ENCODE measurements at regions not wholly inside any gene's neighbourhood (a gene's known extent, or its start where the extent isn't known, plus 50 kb on each side); places are given as distances from the start of the nearest gene placed in this dataset.
"Not testable (repeated sequence)": the region's sequence is repeated elsewhere in the genome, so short reads cannot be mapped to it uniquely, and the experiment has no call there.

DNA sequence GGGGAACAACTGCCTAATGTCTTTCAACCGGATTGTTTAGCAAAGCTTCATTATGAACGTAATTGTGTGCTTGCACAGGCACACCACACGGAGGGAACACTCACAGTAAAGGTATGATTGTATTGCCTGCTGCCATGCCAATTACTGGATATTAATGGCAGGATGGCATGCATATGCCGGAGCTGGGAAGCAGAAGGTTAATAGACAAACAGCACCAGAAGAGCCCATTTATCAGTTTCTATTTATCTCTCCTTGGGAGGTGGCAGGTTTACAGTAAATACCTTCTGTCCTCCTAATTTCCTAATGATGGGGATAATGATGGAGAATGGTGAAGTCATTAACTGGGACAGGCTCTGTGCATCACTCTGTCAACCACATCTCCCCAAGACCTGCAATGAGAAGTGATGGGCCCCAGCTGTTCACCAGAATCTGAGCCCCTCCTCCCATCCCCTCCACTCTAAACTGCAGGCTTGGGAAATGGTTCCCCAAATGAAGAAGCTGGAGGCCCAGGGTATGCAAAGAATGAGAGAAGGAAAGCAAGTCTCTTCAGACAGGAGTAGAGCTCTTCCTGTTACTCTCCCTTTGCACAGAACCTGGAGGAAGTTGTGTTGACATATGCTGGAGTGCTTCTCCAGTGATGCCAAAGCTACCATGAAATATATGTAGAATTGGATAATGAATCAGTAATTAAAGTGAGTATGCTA is 160.8 kb downstream of the NAA11 start:
- H3K4me2 ChIP-seq (ENCODE audit: low read depth, low read length, poor library complexity, severe bottlenecking), result no peak overlapping the region
- H3K27ac ChIP-seq (ENCODE audit: low read length), result no peak overlapping the region
- DNase-seq, result no peak
- no peaks in the 10 kb centered on the region for H3K27me3 ChIP-seq (ENCODE audit: low read length)
- H3K9ac ChIP-seq (ENCODE audit: low read length), result no peak overlapping the region
- H3K9me2 ChIP-seq (replicated peaks; ENCODE audit: insufficient read depth, low read length), result no peaks in the 10 kb centered on the region
- no peaks in the 10 kb centered on the region for H3K9me3 ChIP-seq (ENCODE audit: low read length)
- no peaks in the 10 kb centered on the region for H3K36me3 ChIP-seq (ENCODE audit: insufficient read depth, low read length)
- H2AFZ ChIP-seq (ENCODE audit: low read length), result no peak overlapping the region
- no peaks in the 10 kb centered on the region for H3K79me2 ChIP-seq (ENCODE audit: low read length)
- no peaks in the 10 kb centered on the region for H3K4me1 ChIP-seq (ENCODE audit: low read length)
- no peak overlapping the region for H3K4me3 ChIP-seq (ENCODE audit: low read length)
- H4K20me1 ChIP-seq (ENCODE audit: insufficient read depth, low read depth, low read length), result no peaks in the 10 kb centered on the region

DNA sequence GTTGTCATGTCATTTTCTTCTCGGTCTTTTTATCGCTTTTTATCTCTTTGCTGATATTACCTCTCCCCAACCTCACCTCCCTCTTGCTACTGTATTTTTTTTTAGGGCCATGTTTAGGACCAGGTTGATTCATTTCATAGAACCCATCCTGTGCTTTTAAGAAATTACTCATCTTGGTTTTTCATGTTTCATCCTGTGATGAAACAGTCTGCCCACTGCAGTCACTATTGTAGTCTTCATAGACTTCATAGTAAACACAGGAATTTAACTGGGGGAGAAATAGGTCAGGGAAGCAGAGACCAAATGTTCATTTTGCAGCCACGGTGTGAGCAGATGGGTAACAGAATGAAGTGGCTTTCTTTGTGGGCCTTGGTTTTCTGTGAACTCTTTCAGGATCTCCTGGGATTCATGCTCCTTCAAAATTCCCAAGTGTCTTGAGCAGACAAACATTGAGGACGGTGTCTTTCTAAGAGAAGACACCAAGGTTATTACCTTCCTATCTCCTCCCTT is 161.8 kb downstream of the NAA11 start:
- no peaks in the 10 kb centered on the region for H3K4me1 ChIP-seq (ENCODE audit: low read length)
- H3K27ac ChIP-seq (ENCODE audit: low read length), result no peak overlapping the region
- H3K4me3 ChIP-seq (ENCODE audit: low read length), result no peak overlapping the region
- no peak overlapping the region for H3K4me2 ChIP-seq (ENCODE audit: low read depth, low read length, poor library complexity, severe bottlenecking)
- no peaks in the 10 kb centered on the region for H3K9me2 ChIP-seq (replicated peaks; ENCODE audit: insufficient read depth, low read length)
- H3K79me2 ChIP-seq (ENCODE audit: low read length), result no peaks in the 10 kb centered on the region
- no peaks in the 10 kb centered on the region for H3K27me3 ChIP-seq (ENCODE audit: low read length)
- no peaks in the 10 kb centered on the region for H4K20me1 ChIP-seq (ENCODE audit: insufficient read depth, low read depth, low read length)
- no peaks in the 10 kb centered on the region for H3K9me3 ChIP-seq (ENCODE audit: low read length)
- no peak for DNase-seq
- H3K36me3 ChIP-seq (ENCODE audit: insufficient read depth, low read length), result no peaks in the 10 kb centered on the region
- H2AFZ ChIP-seq (ENCODE audit: low read length), result no peak overlapping the region
- H3K9ac ChIP-seq (ENCODE audit: low read length), result no peak overlapping the region

DNA sequence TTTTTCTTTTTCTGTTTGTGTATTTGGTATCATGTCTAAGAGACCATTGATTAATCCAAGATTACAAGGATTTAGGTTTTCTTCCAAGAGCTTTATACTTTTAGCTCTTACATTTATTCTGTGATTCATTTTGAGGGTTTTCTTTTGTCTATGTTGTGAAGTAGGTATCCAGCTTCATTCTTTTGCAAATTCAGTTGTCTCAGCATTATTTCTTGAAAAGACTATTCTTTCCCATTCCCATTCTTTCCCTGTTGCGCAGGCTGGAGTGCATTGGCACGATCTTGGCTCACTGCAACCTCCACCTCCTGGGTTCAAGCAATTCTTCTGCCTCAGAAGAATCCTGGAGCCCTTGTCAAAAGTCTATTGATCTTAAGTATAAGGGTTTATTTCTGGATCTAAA is 164.9 kb downstream of the NAA11 start:
- DNase-seq, result no peak
- H3K4me2 ChIP-seq (ENCODE audit: low read depth, low read length, poor library complexity, severe bottlenecking), result no peak overlapping the region

DNA sequence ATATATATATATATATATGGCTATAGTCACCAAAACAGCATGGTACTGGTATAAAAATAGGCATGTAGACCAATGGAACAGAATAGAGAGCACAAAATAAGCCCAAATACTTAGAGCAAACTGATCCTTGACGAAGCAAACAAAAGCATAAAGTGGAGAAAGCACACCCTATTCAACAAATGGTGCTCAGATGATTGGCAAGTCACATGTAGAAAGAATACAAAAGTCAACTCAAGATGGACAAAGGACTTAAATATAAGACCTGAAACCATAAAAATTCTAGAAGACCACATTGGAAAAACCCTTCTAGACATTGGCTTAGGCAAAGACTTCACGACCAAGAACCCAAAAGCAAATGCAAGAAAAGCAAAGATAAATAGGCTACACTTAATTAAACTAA is 167.2 kb downstream of the NAA11 start:
- not testable (repeated sequence) for H3K36me3 ChIP-seq (ENCODE audit: insufficient read depth, low read length); H2AFZ ChIP-seq (ENCODE audit: low read length); H3K27me3 ChIP-seq (ENCODE audit: low read length); H3K79me2 ChIP-seq (ENCODE audit: low read length); DNase-seq; H4K20me1 ChIP-seq (ENCODE audit: insufficient read depth, low read depth, low read length); H3K4me2 ChIP-seq (ENCODE audit: low read depth, low read length, poor library complexity, severe bottlenecking); H3K4me1 ChIP-seq (ENCODE audit: low read length); H3K9ac ChIP-seq (ENCODE audit: low read length); H3K9me3 ChIP-seq (ENCODE audit: low read length); H3K27ac ChIP-seq (ENCODE audit: low read length); H3K9me2 ChIP-seq (replicated peaks; ENCODE audit: insufficient read depth, low read length); H3K4me3 ChIP-seq (ENCODE audit: low read length)

More for the DNA sequence above, 164.9 kb downstream of the NAA11 start:
- no peak overlapping the region for H3K9ac ChIP-seq (ENCODE audit: low read length)
- no peaks in the 10 kb centered on the region for H3K4me1 ChIP-seq (ENCODE audit: low read length)
- H3K36me3 ChIP-seq (ENCODE audit: insufficient read depth, low read length), result no peaks in the 10 kb centered on the region
- H3K4me3 ChIP-seq (ENCODE audit: low read length), result no peak overlapping the region
- no peaks in the 10 kb centered on the region for H4K20me1 ChIP-seq (ENCODE audit: insufficient read depth, low read depth, low read length)
- no peak overlapping the region for H2AFZ ChIP-seq (ENCODE audit: low read length)
- no peaks in the 10 kb centered on the region for H3K27me3 ChIP-seq (ENCODE audit: low read length)
- H3K27ac ChIP-seq (ENCODE audit: low read length), result no peak overlapping the region
- H3K9me3 ChIP-seq (ENCODE audit: low read length), result no peaks in the 10 kb centered on the region
- H3K79me2 ChIP-seq (ENCODE audit: low read length), result no peaks in the 10 kb centered on the region
- H3K9me2 ChIP-seq (replicated peaks; ENCODE audit: insufficient read depth, low read length), result no peaks in the 10 kb centered on the region

DNA sequence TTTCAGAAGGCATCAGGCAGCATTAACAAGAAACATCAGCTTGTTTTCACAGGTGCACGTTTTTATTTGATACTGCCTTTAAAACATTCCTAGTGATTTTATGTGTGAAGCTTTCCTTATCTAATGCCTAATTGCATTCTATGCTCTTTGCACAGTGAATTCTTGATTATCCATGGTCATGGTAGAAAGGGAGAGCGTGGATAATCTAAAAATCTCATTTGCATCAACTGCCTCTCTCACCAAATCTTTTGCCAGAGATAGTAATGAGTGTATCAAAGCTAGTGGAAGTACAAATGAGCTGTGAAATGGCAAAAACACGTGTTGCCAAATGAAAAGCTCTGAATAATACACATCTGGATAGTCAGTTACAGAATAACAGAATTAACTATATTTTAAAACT is 170.5 kb downstream of the NAA11 start:
- H3K4me2 ChIP-seq (ENCODE audit: low read depth, low read length, poor library complexity, severe bottlenecking), result no peak overlapping the region
- H3K36me3 ChIP-seq (ENCODE audit: insufficient read depth, low read length), result no peaks in the 10 kb centered on the region
- H4K20me1 ChIP-seq (ENCODE audit: insufficient read depth, low read depth, low read length), result no peaks in the 10 kb centered on the region
- no peaks in the 10 kb centered on the region for H3K79me2 ChIP-seq (ENCODE audit: low read length)
- DNase-seq, result no peak
- H2AFZ ChIP-seq (ENCODE audit: low read length), result no peak overlapping the region
- no peak overlapping the region for H3K9ac ChIP-seq (ENCODE audit: low read length)
- no peaks in the 10 kb centered on the region for H3K9me3 ChIP-seq (ENCODE audit: low read length)
- H3K27ac ChIP-seq (ENCODE audit: low read length), result no peak overlapping the region
- H3K27me3 ChIP-seq (ENCODE audit: low read length), result no peaks in the 10 kb centered on the region
- H3K4me3 ChIP-seq (ENCODE audit: low read length), result no peak overlapping the region
- H3K9me2 ChIP-seq (replicated peaks; ENCODE audit: insufficient read depth, low read length), result no peaks in the 10 kb centered on the region
- H3K4me1 ChIP-seq (ENCODE audit: low read length), result no peaks in the 10 kb centered on the region

DNA sequence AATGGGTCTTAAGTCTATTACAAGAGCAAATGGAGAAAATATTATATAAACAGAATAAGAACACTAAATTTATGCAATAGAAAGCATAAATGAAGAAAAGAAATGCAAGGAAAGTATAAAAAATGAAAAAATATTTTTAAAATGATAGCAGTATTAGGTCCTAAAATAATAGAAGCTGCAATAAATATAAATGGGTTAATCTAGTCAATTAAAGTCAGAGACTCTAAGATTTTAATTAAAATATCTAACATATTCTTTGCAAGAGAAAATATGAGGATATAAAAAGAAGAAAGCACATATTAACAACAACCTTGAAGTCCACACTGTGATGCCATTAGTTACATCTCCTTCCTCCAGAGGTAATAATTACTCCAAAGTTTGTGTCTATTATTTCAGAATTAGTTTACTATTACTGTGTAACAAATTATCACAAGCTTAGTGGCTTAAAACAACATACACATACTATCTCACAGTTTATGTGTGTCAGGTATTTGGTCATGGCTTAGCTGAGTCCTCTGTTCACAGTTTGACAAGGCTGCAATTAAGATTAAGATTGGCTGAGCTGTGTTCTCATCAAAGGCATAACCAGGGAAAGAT is 174.9 kb downstream of the NAA11 start:
- no peak overlapping the region for H2AFZ ChIP-seq (ENCODE audit: low read length)
- no peak overlapping the region for H3K4me3 ChIP-seq (ENCODE audit: low read length)
- H3K27me3 ChIP-seq (ENCODE audit: low read length), result no peaks in the 10 kb centered on the region
- no peaks in the 10 kb centered on the region for H3K9me3 ChIP-seq (ENCODE audit: low read length)
- H3K4me1 ChIP-seq (ENCODE audit: low read length), result no peaks in the 10 kb centered on the region
- H3K79me2 ChIP-seq (ENCODE audit: low read length), result no peaks in the 10 kb centered on the region
- no peaks in the 10 kb centered on the region for H4K20me1 ChIP-seq (ENCODE audit: insufficient read depth, low read depth, low read length)
- no peak overlapping the region for H3K4me2 ChIP-seq (ENCODE audit: low read depth, low read length, poor library complexity, severe bottlenecking)
- H3K9ac ChIP-seq (ENCODE audit: low read length), result no peak overlapping the region
- no peak for DNase-seq
- no peak overlapping the region for H3K27ac ChIP-seq (ENCODE audit: low read length)
- H3K36me3 ChIP-seq (ENCODE audit: insufficient read depth, low read length), result no peaks in the 10 kb centered on the region
- H3K9me2 ChIP-seq (replicated peaks; ENCODE audit: insufficient read depth, low read length), result no peaks in the 10 kb centered on the region

DNA sequence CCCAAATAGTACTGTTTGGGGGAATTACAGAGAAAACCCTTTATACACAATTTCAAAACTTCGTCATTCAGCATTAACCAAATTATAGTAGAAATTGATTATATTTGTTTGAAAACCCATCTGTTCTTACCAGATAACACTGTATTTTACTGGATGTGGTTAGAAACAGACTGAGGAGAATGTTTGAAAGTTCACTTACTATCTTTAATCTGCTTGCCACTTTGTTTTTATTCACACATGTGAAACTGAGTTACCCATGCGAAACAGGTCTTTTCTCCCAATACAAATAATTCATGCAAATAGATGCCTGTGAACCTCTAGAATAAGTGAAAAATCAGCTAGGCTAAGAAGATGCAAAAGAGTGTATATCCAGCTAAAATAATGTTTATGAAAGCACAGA is 177.5 kb downstream of the NAA11 start:
- no peak overlapping the region for H3K9ac ChIP-seq (ENCODE audit: low read length)
- no peaks in the 10 kb centered on the region for H3K27me3 ChIP-seq (ENCODE audit: low read length)
- no peaks in the 10 kb centered on the region for H3K9me3 ChIP-seq (ENCODE audit: low read length)
- no peaks in the 10 kb centered on the region for H3K9me2 ChIP-seq (replicated peaks; ENCODE audit: insufficient read depth, low read length)
- no peak overlapping the region for H2AFZ ChIP-seq (ENCODE audit: low read length)
- no peaks in the 10 kb centered on the region for H4K20me1 ChIP-seq (ENCODE audit: insufficient read depth, low read depth, low read length)
- no peaks in the 10 kb centered on the region for H3K36me3 ChIP-seq (ENCODE audit: insufficient read depth, low read length)
- no peak overlapping the region for H3K27ac ChIP-seq (ENCODE audit: low read length)
- no peaks in the 10 kb centered on the region for H3K79me2 ChIP-seq (ENCODE audit: low read length)
- no peak overlapping the region for H3K4me2 ChIP-seq (ENCODE audit: low read depth, low read length, poor library complexity, severe bottlenecking)
- no peak for DNase-seq
- no peaks in the 10 kb centered on the region for H3K4me1 ChIP-seq (ENCODE audit: low read length)
- no peak overlapping the region for H3K4me3 ChIP-seq (ENCODE audit: low read length)

DNA sequence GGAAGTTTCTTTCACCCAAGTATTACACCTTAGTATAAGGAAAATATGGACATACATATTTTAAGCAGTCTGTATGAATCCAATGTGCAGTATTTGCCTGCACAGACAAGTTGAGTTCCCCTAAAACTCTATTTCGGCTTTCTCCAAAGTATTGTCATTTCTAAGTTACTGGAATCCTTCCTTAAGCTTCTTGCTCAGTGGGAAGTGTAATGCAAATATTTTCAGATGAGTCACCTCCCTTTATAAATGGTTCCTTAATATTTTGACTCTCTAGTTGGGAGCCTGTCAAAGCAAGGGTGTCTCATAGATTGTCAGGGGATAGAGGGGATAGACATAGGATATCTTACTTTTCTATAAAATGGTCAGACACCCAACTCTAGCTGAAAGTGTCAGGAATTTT is 178.6 kb downstream of the NAA11 start:
- Histone ChIP-seq H3K4me3 (ENCODE audit: low read length) (no peak overlapping the region), H3K27me3 (ENCODE audit: low read length) (no peaks in the 10 kb centered on the region)

More for the DNA sequence above, 178.6 kb downstream of the NAA11 start:
- no peaks in the 10 kb centered on the region for H3K79me2 ChIP-seq (ENCODE audit: low read length)
- no peaks in the 10 kb centered on the region for H4K20me1 ChIP-seq (ENCODE audit: insufficient read depth, low read depth, low read length)
- H3K4me1 ChIP-seq (ENCODE audit: low read length), result no peaks in the 10 kb centered on the region
- H3K4me2 ChIP-seq (ENCODE audit: low read depth, low read length, poor library complexity, severe bottlenecking), result no peak overlapping the region
- no peak overlapping the region for H3K9ac ChIP-seq (ENCODE audit: low read length)
- DNase-seq, result no peak
- H3K9me3 ChIP-seq (ENCODE audit: low read length), result no peaks in the 10 kb centered on the region
- H3K9me2 ChIP-seq (replicated peaks; ENCODE audit: insufficient read depth, low read length), result no peaks in the 10 kb centered on the region
- H2AFZ ChIP-seq (ENCODE audit: low read length), result no peak overlapping the region
- H3K36me3 ChIP-seq (ENCODE audit: insufficient read depth, low read length), result no peaks in the 10 kb centered on the region
- H3K27ac ChIP-seq (ENCODE audit: low read length), result no peak overlapping the region

Data from Karpas-422 (cell line).